GM12878 (cell line): ENCODE measurements at regions not wholly inside any gene's neighbourhood (a gene's known extent, or its start where the extent isn't known, plus 50 kb on each side); places are given as distances from the start of the nearest gene placed in this dataset.

Experiments
- ATAC-seq: fragments of 200-7000 bp; cut with Tn5 transposase; 3 replicates; pipeline ENCODE4 v1.9.1; 2020; ENCODE audit warnings: mild to moderate bottlenecking, moderate library complexity
- BruUV-seq: library from RNA; stranded (reverse); fragments of 400-500 nt; replicated peaks from 2 replicates; lab custom pipeline; 2021; lab: Mats Ljungman, UMichigan
- CTCF ChIA-PET: fragments of 300-600 bp; sonication (Branson Sonifier 250); formaldehyde crosslinking; extraction: SDS; loops from one replicate; lab custom pipeline; 2021; ENCODE audit warnings: inconsistent platforms; lab: Yijun Ruan, JAX
- POLR2A ChIA-PET: fragments of 350-600 bp; formaldehyde crosslinking; extraction: SDS; loops from one replicate; lab custom pipeline; 2021; ENCODE audit warnings: inconsistent platforms; lab: Charles Lee
- RAD21 ChIA-PET: fragments of 300-600 bp; sonication (Branson Sonifier 250); formaldehyde crosslinking; loops from one replicate; lab custom pipeline; 2023; ENCODE audit warnings: antibody characterized with exemption; ENCODE audit not compliant: unreplicated experiment; lab: Charles Lee
- SMC1A ChIA-PET: fragments of 300-600 bp; sonication (Branson Sonifier 250); formaldehyde crosslinking; loops from one replicate; lab custom pipeline; 2023; ENCODE audit not compliant: unreplicated experiment, uncharacterized antibody; lab: Charles Lee
- DNase-seq: peaks from one replicate; pipeline ENCODE4 v3.0.0-alpha.2; 2011; ENCODE audit warnings: low read depth, low spot score
- FAIRE-seq: peaks from 3 replicates; lab custom pipeline; 2011; peaks lifted over from hg19 to GRCh38; lab: Jason Lieb, UNC
- H2AFZ ChIP-seq: 2 replicates; pipeline ENCODE4 v1.6.0; 2011; ENCODE audit warnings: low read depth, low read length, control low read depth; ENCODE audit not compliant: control insufficient read depth
- H3K27ac ChIP-seq: 2 replicates; pipeline ENCODE4 v1.5.1; 2011; ENCODE audit warnings: control low read depth; ENCODE audit not compliant: control insufficient read depth, insufficient read depth
- H3K27me3 ChIP-seq, 2 experiments: replicated peaks in 1 of 2; 2 replicates each; pipeline versions ENCODE4 v1.6.0 to v1.6.1; 2011; ENCODE audit warnings: low read length in 1 of 2; ENCODE audit not compliant: control insufficient read depth in 2 of 2, insufficient read depth in 2 of 2
- H3K36me3 ChIP-seq, 2 experiments: 2 replicates each; pipeline ENCODE4 v1.5.1; 2011; ENCODE audit warnings: low read length in 1 of 2; ENCODE audit not compliant: control insufficient read depth in 2 of 2, insufficient read depth in 2 of 2
- H3K4me1 ChIP-seq: 2 replicates; pipeline ENCODE4 v1.6.1; 2011; ENCODE audit warnings: mild to moderate bottlenecking, low read length, moderate library complexity, mixed read lengths; ENCODE audit not compliant: control insufficient read depth, insufficient read depth
- H3K4me2 ChIP-seq: 2 replicates; pipeline ENCODE4 v1.6.0; 2011; ENCODE audit warnings: control low read depth; ENCODE audit not compliant: control insufficient read depth, insufficient read depth
- H3K4me3 ChIP-seq: fragments of 200-600 bp; sonication (generic); 2 replicates; pipeline ENCODE4 v1.5.1; 2016
- H3K79me2 ChIP-seq: 2 replicates; pipeline ENCODE4 v1.6.0; 2011; ENCODE audit warnings: low read length; ENCODE audit not compliant: control insufficient read depth, insufficient read depth
- H3K9ac ChIP-seq: 2 replicates; pipeline ENCODE4 v1.8.0; 2011; ENCODE audit warnings: low read length, control low read depth, mixed read lengths; ENCODE audit not compliant: control insufficient read depth, insufficient read depth
- H3K9me3 ChIP-seq: replicated peaks from 3 replicates; pipeline ENCODE4 v1.5.1; 2011; ENCODE audit warnings: mild to moderate bottlenecking, low read length; ENCODE audit not compliant: control insufficient read depth, insufficient read depth
- H4K20me1 ChIP-seq: 2 replicates; pipeline ENCODE4 v1.6.0; 2011; ENCODE audit not compliant: control insufficient read depth, insufficient read depth
- CHD4 ChIP-seq: fragments of 200-600 bp; sonication (generic); IDR thresholded peaks from 2 replicates; pipeline ENCODE4 v1.6.1; 2016; ENCODE audit warnings: mild to moderate bottlenecking
- ELK1 ChIP-seq: IDR thresholded peaks from 2 replicates; pipeline ENCODE4 v1.6.1; 2012; ENCODE audit warnings: low read depth, low read length, improper control_type of control experiment
- FOXM1 ChIP-seq: IDR thresholded peaks from 2 replicates; pipeline ENCODE4 v1.6.1; 2012; ENCODE audit warnings: low read depth, mild to moderate bottlenecking, inconsistent platforms, low read length, moderate library complexity
- GATAD2B ChIP-seq: fragments of 450-650 bp; conservative IDR thresholded peaks from 2 replicates; pipeline ENCODE4 v1.6.1; 2017; ENCODE audit warnings: low read depth, mild to moderate bottlenecking, moderate library complexity
- IKZF1 ChIP-seq: fragments of 450-650 bp; conservative IDR thresholded peaks from 2 replicates; pipeline ENCODE4 v1.6.1; 2017; ENCODE audit warnings: antibody characterized with exemption, mild to moderate bottlenecking
- MTA2 ChIP-seq: fragments of 450-650 bp; IDR thresholded peaks from 2 replicates; pipeline ENCODE4 v1.6.1; 2016; ENCODE audit warnings: low read depth, mild to moderate bottlenecking, moderate library complexity
- NBN ChIP-seq: fragments of 450-650 bp; IDR thresholded peaks from 2 replicates; pipeline ENCODE4 v1.6.1; 2016
- RBBP5 ChIP-seq: fragments of 200-600 bp; sonication (generic); conservative IDR thresholded peaks from 2 replicates; pipeline ENCODE4 v1.6.1; 2016
- SUZ12 ChIP-seq: fragments of 200-600 bp; sonication (generic); IDR thresholded peaks from one replicate; pipeline ENCODE4 v1.6.1; 2018; ENCODE audit warnings: antibody characterized with exemption, mild to moderate bottlenecking; ENCODE audit not compliant: unreplicated experiment
- ZNF24 ChIP-seq: fragments of 450-650 bp; IDR thresholded peaks from 2 replicates; pipeline ENCODE4 v1.6.1; 2017; ENCODE audit warnings: antibody characterized with exemption, mild to moderate bottlenecking
- WGBS: methylation state at CpG from one replicate; pipeline ENCODE4 v1.1.6; 2016; ENCODE audit warnings: low lambda C conversion rate; ENCODE audit not compliant: insufficient replicate concordance, insufficient coverage; ENCODE audit errors: missing lambda C conversion rate; 5-methylcytosine and 5-hydroxymethylcytosine counted together
- in situ Hi-C: fragments of 300-500 bp; cut with MboI; formaldehyde crosslinking; loops from 9 replicates; pipeline ENCODE4 v1.14.3; 2018; ENCODE audit warnings: mixed read lengths
- intact Hi-C: fragments of 100-400 bp; cut with micrococcal nuclease; formaldehyde crosslinking; loops from one replicate; pipeline ENCODE4 v1.14.2; 2022; ENCODE audit not compliant: unreplicated experiment

GRCh38 chr7:1314021-1314907 is 81.6 kb downstream of the UNCX start:
- H3K9me3 ChIP-seq: no peaks in the 10 kb centered on the region
- intact Hi-C loops (no loop called here), in situ Hi-C loops (no loop called here)
- no peaks in the 10 kb centered on the region for H3K4me1 ChIP-seq
- BruUV-seq: no TSS peak
- FAIRE-seq: no peak
- H4K20me1 ChIP-seq: no peaks in the 10 kb centered on the region
- no peaks in the 10 kb centered on the region for H3K79me2 ChIP-seq
- no peaks in the 10 kb centered on the region; a peak in 1 of 4 replicates for H3K27me3 ChIP-seq
- ChIA-PET POLR2A (no interaction called here), SMC1A (no interaction called here), CTCF (no interaction called here), RAD21 (no interaction called here)
- H3K9ac ChIP-seq: no peak overlapping the region
- H3K4me3 ChIP-seq: no peak overlapping the region
- H3K4me2 ChIP-seq: no peak overlapping the region
- no peak for ATAC-seq
- H2AFZ ChIP-seq: no peak overlapping the region
- TF ChIP-seq ELK1 (no peak), NBN (no peak), IKZF1 (no peak), SUZ12 (no peak)
- H3K36me3 ChIP-seq: no peaks in the 10 kb centered on the region
- no peak for DNase-seq
- WGBS: 41% methylated on average over 26 of the region's 28 CpGs
- no peak overlapping the region for H3K27ac ChIP-seq

GRCh38 chr7:1314908-1315450 is 82.3 kb downstream of the UNCX start:
- no peak for TF ChIP-seq GATAD2B
- no peak for TF ChIP-seq FOXM1
- no peak for TF ChIP-seq MTA2
- no peak for TF ChIP-seq CHD4
- no peak for TF ChIP-seq ZNF24
- TF ChIP-seq RBBP5: no peak
- no peaks in the 10 kb centered on the region for H3K9me3 ChIP-seq
- in situ Hi-C loops (no loop called here), intact Hi-C loops (no loop called here)
- H3K79me2 ChIP-seq: no peaks in the 10 kb centered on the region
- no peaks in the 10 kb centered on the region for H4K20me1 ChIP-seq
- FAIRE-seq (no peak), DNase-seq (no peak), ATAC-seq (no peak)
- no TSS peak for BruUV-seq
- ChIA-PET CTCF (no interaction called here), RAD21 (no interaction called here), SMC1A (no interaction called here), POLR2A (no interaction called here)
- no peaks in the 10 kb centered on the region for H3K4me1 ChIP-seq
- no peak overlapping the region for H2AFZ ChIP-seq
- H3K36me3 ChIP-seq: no peaks in the 10 kb centered on the region
- no peak overlapping the region for H3K27ac ChIP-seq
- 52% methylated on average over 19 of the region's 26 CpGs for WGBS
- H3K27me3 ChIP-seq: no peaks in the 10 kb centered on the region; a peak in 1 of 4 replicates
- no peak overlapping the region for H3K4me3 ChIP-seq
- H3K4me2 ChIP-seq: no peak overlapping the region
- no peak overlapping the region for H3K9ac ChIP-seq
